ENCODE measurements at regions not wholly inside any gene's neighbourhood (a gene's known extent, or its start where the extent isn't known, plus 50 kb on each side); places are given as distances from the start of the nearest gene placed in this dataset.
A peak's percentile ranks its signal among the peaks of the same experiment; 100 is the strongest.

- Mint-ChIP-seq H3K4me3 (no peak overlapping the region), H3K36me3 (ENCODE audit: insufficient read depth in 1 of 3, low read depth in 3 of 3) (no peaks in the 10 kb centered on the region), H3K27me3 (ENCODE audit: low read depth) (no peaks in the 10 kb centered on the region), H3K4me1 (peaks cover 0 to 6% of the 10 kb centered on the region in 2 experiments; a peak in 1 of 4 replicates), H3K9me3 (no peaks in the 10 kb centered on the region), H3K27ac (no peak overlapping the region; a peak in 1 of 7 replicates)
- Histone ChIP-seq H3K4me1 (ENCODE audit: insufficient read depth, low read length) (peaks cover 2% of the 10 kb centered on the region; the same call in 1 of the 2 replicates), H2BK12ac (ENCODE audit: insufficient read length, low read depth, low read length) (no peak overlapping the region), H2BK5ac (ENCODE audit: insufficient read length, low read length) (no peak overlapping the region), H4K8ac (replicated peaks; ENCODE audit: insufficient read length, low read depth, low read length) (no peak overlapping the region), H3K79me2 (ENCODE audit: insufficient read depth, low read length) (no peaks in the 10 kb centered on the region), H2AFZ (ENCODE audit: low read length) (no peak overlapping the region), H3T11ph (ENCODE audit: low read length) (no peak overlapping the region), H3K14ac (ENCODE audit: insufficient read depth, low read length) (no peak overlapping the region), H4K5ac (ENCODE audit: insufficient read length, low read depth, low read length) (no peak overlapping the region), H3K9me3 (ENCODE audit: control insufficient read depth, low read depth, low read length) (no peaks in the 10 kb centered on the region), H4K20me1 (ENCODE audit: control insufficient read depth, insufficient read depth, insufficient read length) (no peaks in the 10 kb centered on the region), H3K27me3 (ENCODE audit: insufficient read depth, low read length) (no peaks in the 10 kb centered on the region), H3K23me2 (ENCODE audit: insufficient read length, low read depth, low read length, poor library complexity, severe bottlenecking) (no peaks in the 10 kb centered on the region), H3K56ac (ENCODE audit: insufficient read length, low read depth, low read length) (no peak overlapping the region), H2AK5ac (ENCODE audit: insufficient read length, low read length) (no peak overlapping the region), H3K79me1 (ENCODE audit: insufficient read depth, low read depth, low read length, poor library complexity, severe bottlenecking) (no peaks in the 10 kb centered on the region), H3K27ac (ENCODE audit: insufficient read length, low read depth, low read length) (no peak overlapping the region), H4K91ac (ENCODE audit: insufficient read length, low read depth, low read length) (no peak overlapping the region), H3K4me2 (ENCODE audit: insufficient read depth, insufficient read length, low read length) (no peak overlapping the region), H2BK120ac (ENCODE audit: low read depth, low read length, poor library complexity, severe bottlenecking) (no peak overlapping the region), H2BK20ac (ENCODE audit: low read depth, low read length, poor library complexity, severe bottlenecking) (no peak overlapping the region), H3K18ac (ENCODE audit: insufficient read length, low read depth, low read length) (no peak overlapping the region), H3K9ac (ENCODE audit: extremely low read depth, insufficient read length, low read length) (no peak overlapping the region), H3K4ac (ENCODE audit: low read depth, low read length) (no peak overlapping the region), H2BK15ac (ENCODE audit: low read depth, low read length) (no peak overlapping the region), H3K23ac (ENCODE audit: insufficient read length, low read depth, low read length) (no peak overlapping the region)
- peak; percentile 77 for TF ChIP-seq CTCF (conservative IDR thresholded peaks at IDR 0.05)
- peak; percentile 36 for DNase-seq
- WGBS (ENCODE audit: extremely low coverage, insufficient read length, low lambda C conversion rate): no CpG with 5 or more reads among the region's 4 CpGs
These were observed 754.5 kb downstream of the C12orf50 start for GRCh38 chr12:87274594-87275245.
